Posterior vena cava (tissue), 2 donors: ENCODE measurements at regions not wholly inside any gene's neighbourhood (a gene's known extent, or its start where the extent isn't known, plus 50 kb on each side); places are given as distances from the start of the nearest gene placed in this dataset.

Source experiments
- DNase-seq: peaks from one replicate; pipeline ENCODE4 v3.0.0-alpha.2; 2020; ENCODE audit warnings: low spot score
- intact Hi-C, 2 donors: fragments of 100-400 bp; cut with DNase I; formaldehyde crosslinking; loops; one replicate each; pipeline versions ENCODE4 v1.14.1 to v1.14.2; 2022 to 2023
- donor health status: DM: yes; HTN: yes; CAD: no.
- donor health status: DM: yes; HTN: yes; CAD: no.

DNA sequence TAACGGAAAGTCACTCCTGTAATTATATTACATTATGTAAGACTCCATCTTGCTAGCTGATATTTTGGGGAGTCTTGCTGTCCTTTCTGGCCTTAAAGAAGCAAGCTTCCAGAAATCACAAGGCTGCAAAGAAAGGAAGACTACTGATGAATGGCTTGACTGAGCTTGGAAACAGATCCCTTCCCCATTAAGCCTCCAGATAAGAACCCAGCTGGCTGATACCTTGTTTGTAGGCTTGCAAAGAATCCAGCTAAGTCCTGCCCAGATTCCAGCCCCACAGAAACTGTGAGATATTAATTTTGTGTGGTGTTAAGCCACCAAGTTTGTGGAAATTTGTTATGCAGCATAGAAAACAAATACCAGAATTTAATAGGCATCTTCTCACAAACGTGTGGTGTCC, 49.9 kb upstream of the TMEM106B start:
- intact Hi-C loops, result no loop called here
- DNase-seq, result no peak
